GM12878 (cell line): ENCODE measurements at regions not wholly inside any gene's neighbourhood (a gene's known extent, or its start where the extent isn't known, plus 50 kb on each side); places are given as distances from the start of the nearest gene placed in this dataset.

ENCODE experiments used
- ATAC-seq: fragments of 200-7000 bp; cut with Tn5 transposase; 3 replicates; pipeline ENCODE4 v1.9.1; 2020; ENCODE audit warnings: mild to moderate bottlenecking, moderate library complexity
- BruUV-seq: library from RNA; stranded (reverse); fragments of 400-500 nt; replicated peaks from 2 replicates; lab custom pipeline; 2021; lab: Mats Ljungman, UMichigan
- CTCF ChIA-PET: fragments of 300-600 bp; sonication (Branson Sonifier 250); formaldehyde crosslinking; extraction: SDS; loops from one replicate; lab custom pipeline; 2021; ENCODE audit warnings: inconsistent platforms; lab: Yijun Ruan, JAX
- POLR2A ChIA-PET: fragments of 350-600 bp; formaldehyde crosslinking; extraction: SDS; loops from one replicate; lab custom pipeline; 2021; ENCODE audit warnings: inconsistent platforms; lab: Charles Lee
- RAD21 ChIA-PET: fragments of 300-600 bp; sonication (Branson Sonifier 250); formaldehyde crosslinking; loops from one replicate; lab custom pipeline; 2023; ENCODE audit warnings: antibody characterized with exemption; ENCODE audit not compliant: unreplicated experiment; lab: Charles Lee
- SMC1A ChIA-PET: fragments of 300-600 bp; sonication (Branson Sonifier 250); formaldehyde crosslinking; loops from one replicate; lab custom pipeline; 2023; ENCODE audit not compliant: unreplicated experiment, uncharacterized antibody; lab: Charles Lee
- DNase-seq: peaks from one replicate; pipeline ENCODE4 v3.0.0-alpha.2; 2011; ENCODE audit warnings: low read depth, low spot score
- FAIRE-seq: peaks from 3 replicates; lab custom pipeline; 2011; peaks lifted over from hg19 to GRCh38; lab: Jason Lieb, UNC
- H2AFZ ChIP-seq: 2 replicates; pipeline ENCODE4 v1.6.0; 2011; ENCODE audit warnings: low read depth, low read length, control low read depth; ENCODE audit not compliant: control insufficient read depth
- H3K27ac ChIP-seq: 2 replicates; pipeline ENCODE4 v1.5.1; 2011; ENCODE audit warnings: control low read depth; ENCODE audit not compliant: control insufficient read depth, insufficient read depth
- H3K27me3 ChIP-seq, 2 experiments: replicated peaks in 1 of 2; 2 replicates each; pipeline versions ENCODE4 v1.6.0 to v1.6.1; 2011; ENCODE audit warnings: low read length in 1 of 2; ENCODE audit not compliant: control insufficient read depth in 2 of 2, insufficient read depth in 2 of 2
- H3K36me3 ChIP-seq, 2 experiments: 2 replicates each; pipeline ENCODE4 v1.5.1; 2011; ENCODE audit warnings: low read length in 1 of 2; ENCODE audit not compliant: control insufficient read depth in 2 of 2, insufficient read depth in 2 of 2
- H3K4me1 ChIP-seq: 2 replicates; pipeline ENCODE4 v1.6.1; 2011; ENCODE audit warnings: mild to moderate bottlenecking, low read length, moderate library complexity, mixed read lengths; ENCODE audit not compliant: control insufficient read depth, insufficient read depth
- H3K4me2 ChIP-seq: 2 replicates; pipeline ENCODE4 v1.6.0; 2011; ENCODE audit warnings: control low read depth; ENCODE audit not compliant: control insufficient read depth, insufficient read depth
- H3K4me3 ChIP-seq: fragments of 200-600 bp; sonication (generic); 2 replicates; pipeline ENCODE4 v1.5.1; 2016
- H3K79me2 ChIP-seq: 2 replicates; pipeline ENCODE4 v1.6.0; 2011; ENCODE audit warnings: low read length; ENCODE audit not compliant: control insufficient read depth, insufficient read depth
- H3K9ac ChIP-seq: 2 replicates; pipeline ENCODE4 v1.8.0; 2011; ENCODE audit warnings: low read length, control low read depth, mixed read lengths; ENCODE audit not compliant: control insufficient read depth, insufficient read depth
- H3K9me3 ChIP-seq: replicated peaks from 3 replicates; pipeline ENCODE4 v1.5.1; 2011; ENCODE audit warnings: mild to moderate bottlenecking, low read length; ENCODE audit not compliant: control insufficient read depth, insufficient read depth
- H4K20me1 ChIP-seq: 2 replicates; pipeline ENCODE4 v1.6.0; 2011; ENCODE audit not compliant: control insufficient read depth, insufficient read depth
- BCL11A ChIP-seq: IDR thresholded peaks from 2 replicates; pipeline ENCODE4 v1.6.1; 2011; ENCODE audit warnings: low read depth, low read length
- CHD4 ChIP-seq: fragments of 200-600 bp; sonication (generic); IDR thresholded peaks from 2 replicates; pipeline ENCODE4 v1.6.1; 2016; ENCODE audit warnings: mild to moderate bottlenecking
- ETV6 ChIP-seq, 2 experiments: fragments of 450-650 bp in 1 of 2; IDR thresholded peaks in 1 of 2; conservative IDR thresholded peaks in 1 of 2; 2 replicates each; pipeline ENCODE4 v1.6.1; 2014; ENCODE audit warnings: antibody characterized with exemption in 1 of 2, borderline replicate concordance in 1 of 2, low read depth in 1 of 2, mild to moderate bottlenecking in 1 of 2, moderate library complexity in 1 of 2
- GABPA ChIP-seq: IDR thresholded peaks from 2 replicates; pipeline ENCODE4 v1.6.1; 2014; ENCODE audit warnings: antibody characterized with exemption, low read depth, mild to moderate bottlenecking, inconsistent platforms
- IKZF1 ChIP-seq: fragments of 450-650 bp; conservative IDR thresholded peaks from 2 replicates; pipeline ENCODE4 v1.6.1; 2017; ENCODE audit warnings: antibody characterized with exemption, mild to moderate bottlenecking
- MEF2B ChIP-seq: fragments of 450-650 bp; IDR thresholded peaks from 2 replicates; pipeline ENCODE4 v1.6.1; 2018; ENCODE audit warnings: mild to moderate bottlenecking, moderate library complexity; ENCODE audit not compliant: partially characterized antibody, poor library complexity, severe bottlenecking
- PAX5 ChIP-seq: IDR thresholded peaks from 2 replicates; pipeline ENCODE4 v1.6.1; 2011; ENCODE audit warnings: low read depth, low read length, borderline replicate concordance
- PML ChIP-seq: IDR thresholded peaks from 2 replicates; pipeline ENCODE4 v1.6.1; 2012; ENCODE audit warnings: low read length, inconsistent platforms
- RCOR1 ChIP-seq: conservative IDR thresholded peaks from 2 replicates; pipeline ENCODE4 v1.6.1; 2012; ENCODE audit warnings: low read depth, low read length, improper control_type of control experiment
- SUPT20H ChIP-seq: IDR thresholded peaks from 2 replicates; pipeline ENCODE4 v1.6.1; 2011; ENCODE audit warnings: low read depth, mild to moderate bottlenecking, low read length, moderate library complexity, borderline replicate concordance; ENCODE audit not compliant: control insufficient read depth
- ZNF207 ChIP-seq: fragments of 450-650 bp; IDR thresholded peaks from 2 replicates; pipeline ENCODE4 v1.6.1; 2014; ENCODE audit warnings: antibody characterized with exemption, mild to moderate bottlenecking, borderline replicate concordance
- ZNF217 ChIP-seq: fragments of 450-650 bp; IDR thresholded peaks from 2 replicates; pipeline ENCODE4 v1.6.1; 2017; ENCODE audit warnings: antibody characterized with exemption, mild to moderate bottlenecking
- WGBS: methylation state at CpG from one replicate; pipeline ENCODE4 v1.1.6; 2016; ENCODE audit warnings: low lambda C conversion rate; ENCODE audit not compliant: insufficient replicate concordance, insufficient coverage; ENCODE audit errors: missing lambda C conversion rate; 5-methylcytosine and 5-hydroxymethylcytosine counted together
- in situ Hi-C: fragments of 300-500 bp; cut with MboI; formaldehyde crosslinking; loops from 9 replicates; pipeline ENCODE4 v1.14.3; 2018; ENCODE audit warnings: mixed read lengths
- intact Hi-C: fragments of 100-400 bp; cut with micrococcal nuclease; formaldehyde crosslinking; loops from one replicate; pipeline ENCODE4 v1.14.2; 2022; ENCODE audit not compliant: unreplicated experiment
- TF ChIP-seq, protein P1 (sequence below): fragments of 450-650 bp; IDR thresholded peaks from 2 replicates; pipeline ENCODE4 v1.6.1; 2018; ENCODE audit warnings: borderline replicate concordance, mild to moderate bottlenecking; ENCODE audit not compliant: partially characterized antibody
- TF ChIP-seq, protein P2 (sequence below): fragments of 450-650 bp; IDR thresholded peaks from 2 replicates; pipeline ENCODE4 v1.6.1; 2017; ENCODE audit warnings: mild to moderate bottlenecking, moderate library complexity

DNA sequence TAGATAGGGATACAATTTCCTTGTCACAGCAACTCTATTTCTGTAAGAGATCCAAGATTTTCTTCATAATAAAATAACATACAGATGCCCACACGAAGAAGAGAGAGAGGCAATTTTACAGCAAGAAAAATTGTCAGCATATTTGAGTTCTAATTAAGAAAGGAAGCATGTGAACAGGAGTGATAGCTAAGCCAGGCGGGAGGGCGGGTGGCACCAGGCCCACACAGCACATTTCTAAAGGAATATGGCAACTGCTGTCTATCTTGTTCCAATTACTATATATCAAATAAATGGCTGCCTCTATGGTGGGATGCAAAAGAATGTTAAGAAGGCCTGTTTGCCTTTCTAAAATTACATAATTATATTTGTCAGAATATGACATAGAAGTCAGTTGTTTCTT is 248.3 kb upstream of the DOK6 start (continued):
- TF ChIP-seq CHD4, result no peak
- TF ChIP-seq ZNF217, result no peak
- TF ChIP-seq ETV6 (conservative IDR thresholded peaks at IDR 0.05 in 1 of 2, IDR thresholded peaks at IDR 0.05 in 1 of 2; ENCODE audit: borderline replicate concordance in 1 of 2, low read depth in 1 of 2), result no peak
- no peak for TF ChIP-seq PAX5
- TF ChIP-seq, protein P1, sequence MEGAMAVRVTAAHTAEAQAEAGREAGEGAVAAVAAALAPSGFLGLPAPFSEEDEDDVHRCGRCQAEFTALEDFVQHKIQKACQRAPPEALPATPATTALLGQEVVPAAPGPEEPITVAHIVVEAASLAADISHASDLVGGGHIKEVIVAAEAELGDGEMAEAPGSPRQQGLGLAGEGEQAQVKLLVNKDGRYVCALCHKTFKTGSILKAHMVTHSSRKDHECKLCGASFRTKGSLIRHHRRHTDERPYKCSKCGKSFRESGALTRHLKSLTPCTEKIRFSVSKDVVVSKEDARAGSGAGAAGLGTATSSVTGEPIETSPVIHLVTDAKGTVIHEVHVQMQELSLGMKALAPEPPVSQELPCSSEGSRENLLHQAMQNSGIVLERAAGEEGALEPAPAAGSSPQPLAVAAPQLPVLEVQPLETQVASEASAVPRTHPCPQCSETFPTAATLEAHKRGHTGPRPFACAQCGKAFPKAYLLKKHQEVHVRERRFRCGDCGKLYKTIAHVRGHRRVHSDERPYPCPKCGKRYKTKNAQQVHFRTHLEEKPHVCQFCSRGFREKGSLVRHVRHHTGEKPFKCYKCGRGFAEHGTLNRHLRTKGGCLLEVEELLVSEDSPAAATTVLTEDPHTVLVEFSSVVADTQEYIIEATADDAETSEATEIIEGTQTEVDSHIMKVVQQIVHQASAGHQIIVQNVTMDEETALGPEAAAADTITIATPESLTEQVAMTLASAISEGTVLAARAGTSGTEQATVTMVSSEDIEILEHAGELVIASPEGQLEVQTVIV, result no peak
- no peak for TF ChIP-seq MEF2B

GRCh38 chr18:69157906-69158305 is 242.8 kb upstream of the DOK6 start:
- Histone ChIP-seq H3K9me3 (no peaks in the 10 kb centered on the region), H4K20me1 (no peaks in the 10 kb centered on the region), H3K27me3 (no peaks in the 10 kb centered on the region), H3K27ac (no peak overlapping the region), H3K36me3 (no peaks in the 10 kb centered on the region), H2AFZ (no peak overlapping the region), H3K4me2 (no peak overlapping the region), H3K4me1 (no peaks in the 10 kb centered on the region), H3K79me2 (no peaks in the 10 kb centered on the region), H3K4me3 (no peak overlapping the region), H3K9ac (no peak overlapping the region)
- intact Hi-C loops (no loop called here), in situ Hi-C loops (no loop called here)
- DNase-seq (no peak), ATAC-seq (no peak), FAIRE-seq (no peak)
- BruUV-seq, result no TSS peak
- CTCF ChIA-PET, result no interaction called here
- 50% methylated on average over 10 of the region's 10 CpGs for WGBS
- SMC1A ChIA-PET, result no interaction called here
- RAD21 ChIA-PET, result no interaction called here
- POLR2A ChIA-PET, result interaction anchor here (0.6 kb wide), 1 partner anchor 38 kb away, joined by 3 read pairs; no protein-coding TSS in a partner anchor
- no peak for TF ChIP-seq RCOR1
- TF ChIP-seq BCL11A, result no peak
- TF ChIP-seq IKZF1, result no peak
- no peak for TF ChIP-seq GABPA
- TF ChIP-seq, protein P2, sequence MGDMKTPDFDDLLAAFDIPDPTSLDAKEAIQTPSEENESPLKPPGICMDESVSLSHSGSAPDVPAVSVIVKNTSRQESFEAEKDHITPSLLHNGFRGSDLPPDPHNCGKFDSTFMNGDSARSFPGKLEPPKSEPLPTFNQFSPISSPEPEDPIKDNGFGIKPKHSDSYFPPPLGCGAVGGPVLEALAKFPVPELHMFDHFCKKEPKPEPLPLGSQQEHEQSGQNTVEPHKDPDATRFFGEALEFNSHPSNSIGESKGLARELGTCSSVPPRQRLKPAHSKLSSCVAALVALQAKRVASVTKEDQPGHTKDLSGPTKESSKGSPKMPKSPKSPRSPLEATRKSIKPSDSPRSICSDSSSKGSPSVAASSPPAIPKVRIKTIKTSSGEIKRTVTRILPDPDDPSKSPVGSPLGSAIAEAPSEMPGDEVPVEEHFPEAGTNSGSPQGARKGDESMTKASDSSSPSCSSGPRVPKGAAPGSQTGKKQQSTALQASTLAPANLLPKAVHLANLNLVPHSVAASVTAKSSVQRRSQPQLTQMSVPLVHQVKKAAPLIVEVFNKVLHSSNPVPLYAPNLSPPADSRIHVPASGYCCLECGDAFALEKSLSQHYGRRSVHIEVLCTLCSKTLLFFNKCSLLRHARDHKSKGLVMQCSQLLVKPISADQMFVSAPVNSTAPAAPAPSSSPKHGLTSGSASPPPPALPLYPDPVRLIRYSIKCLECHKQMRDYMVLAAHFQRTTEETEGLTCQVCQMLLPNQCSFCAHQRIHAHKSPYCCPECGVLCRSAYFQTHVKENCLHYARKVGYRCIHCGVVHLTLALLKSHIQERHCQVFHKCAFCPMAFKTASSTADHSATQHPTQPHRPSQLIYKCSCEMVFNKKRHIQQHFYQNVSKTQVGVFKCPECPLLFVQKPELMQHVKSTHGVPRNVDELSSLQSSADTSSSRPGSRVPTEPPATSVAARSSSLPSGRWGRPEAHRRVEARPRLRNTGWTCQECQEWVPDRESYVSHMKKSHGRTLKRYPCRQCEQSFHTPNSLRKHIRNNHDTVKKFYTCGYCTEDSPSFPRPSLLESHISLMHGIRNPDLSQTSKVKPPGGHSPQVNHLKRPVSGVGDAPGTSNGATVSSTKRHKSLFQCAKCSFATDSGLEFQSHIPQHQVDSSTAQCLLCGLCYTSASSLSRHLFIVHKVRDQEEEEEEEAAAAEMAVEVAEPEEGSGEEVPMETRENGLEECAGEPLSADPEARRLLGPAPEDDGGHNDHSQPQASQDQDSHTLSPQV, result no peak
- TF ChIP-seq PML, result no peak
- TF ChIP-seq SUPT20H, result no peak
- no peak for TF ChIP-seq ZNF207
